Neuronal stem cell (in vitro differentiated cells): ENCODE measurements at regions not wholly inside any gene's neighbourhood (a gene's known extent, or its start where the extent isn't known, plus 50 kb on each side); places are given as distances from the start of the nearest gene placed in this dataset.

Source experiments
- DNase-seq: peaks from one replicate; pipeline ENCODE4 v3.0.0-alpha.2; 2013; ENCODE audit warnings: low spot score
- H2AFZ ChIP-seq: one replicate; pipeline ENCODE4 v1.6.1; 2013; ENCODE audit warnings: mild to moderate bottlenecking, low read length, inconsistent platforms
- H2AK5ac ChIP-seq: 2 replicates; pipeline ENCODE4 v1.6.1; 2013; ENCODE audit warnings: low read depth, mild to moderate bottlenecking, inconsistent platforms, low read length, moderate library complexity, mixed read lengths
- H2BK120ac ChIP-seq: 2 replicates; pipeline ENCODE4 v1.6.1; 2013; ENCODE audit warnings: low read depth, mild to moderate bottlenecking, inconsistent platforms, low read length, moderate library complexity, mixed read lengths
- H2BK12ac ChIP-seq: one replicate; pipeline ENCODE4 v1.6.1; 2013; ENCODE audit warnings: low read length, inconsistent platforms
- H2BK15ac ChIP-seq: 2 replicates; pipeline ENCODE4 v1.6.1; 2013; ENCODE audit warnings: mild to moderate bottlenecking, low read length, inconsistent platforms, mixed read lengths
- H2BK5ac ChIP-seq: one replicate; pipeline ENCODE4 v1.6.1; 2013; ENCODE audit warnings: inconsistent platforms, mild to moderate bottlenecking, low read length, moderate library complexity
- H3K14ac ChIP-seq: one replicate; pipeline ENCODE4 v1.6.1; 2013; ENCODE audit warnings: low read length, inconsistent platforms
- H3K18ac ChIP-seq: 2 replicates; pipeline ENCODE4 v1.6.1; 2013; ENCODE audit warnings: low read length, inconsistent platforms
- H3K23ac ChIP-seq: 2 replicates; pipeline ENCODE4 v1.6.1; 2013; ENCODE audit warnings: low read depth, mild to moderate bottlenecking, mixed read lengths, low read length, inconsistent platforms; ENCODE audit not compliant: poor library complexity
- H3K27ac ChIP-seq: replicated peaks from 3 replicates; pipeline ENCODE4 v1.5.1; 2013; ENCODE audit warnings: low read length, inconsistent platforms
- H3K27me3 ChIP-seq, 3 experiments: 2 replicates each; pipeline ENCODE4 v1.6.1; 2013; ENCODE audit warnings: low read length in 3 of 3, mild to moderate bottlenecking in 2 of 3, inconsistent platforms in 1 of 3, low read depth in 1 of 3, mixed read lengths in 1 of 3, moderate library complexity in 1 of 3; ENCODE audit not compliant: control insufficient read depth in 3 of 3, insufficient read depth in 3 of 3
- H3K36me3 ChIP-seq, 2 donors: replicated peaks in 1 of 2; 2 replicates each; pipeline ENCODE4 v1.6.1; 2013; ENCODE audit warnings: low read length in 2 of 2; ENCODE audit not compliant: control insufficient read depth in 2 of 2, insufficient read depth in 2 of 2
- H3K4ac ChIP-seq: 2 replicates; pipeline ENCODE4 v1.6.1; 2013; ENCODE audit warnings: inconsistent platforms, mild to moderate bottlenecking, low read length, moderate library complexity
- H3K4me1 ChIP-seq, 2 donors: 1 replicate in 1 of 2; 2 replicates in 1 of 2; pipeline ENCODE4 v1.6.1; 2013; ENCODE audit warnings: low read length in 2 of 2, low read depth in 1 of 2; ENCODE audit not compliant: control insufficient read depth in 2 of 2, insufficient read depth in 1 of 2
- H3K4me2 ChIP-seq: one replicate; pipeline ENCODE4 v1.6.1; 2013; ENCODE audit warnings: mild to moderate bottlenecking, low read length, inconsistent platforms; ENCODE audit not compliant: insufficient read depth, poor library complexity, severe bottlenecking
- H3K4me3 ChIP-seq, 2 donors: 2 replicates each; pipeline ENCODE4 v1.5.1; 2013; ENCODE audit warnings: low read length in 2 of 2, mild to moderate bottlenecking in 2 of 2, inconsistent platforms in 1 of 2, moderate library complexity in 1 of 2
- H3K79me1 ChIP-seq: one replicate; pipeline ENCODE4 v1.6.1; 2013; ENCODE audit warnings: low read depth, mild to moderate bottlenecking, inconsistent platforms, low read length, moderate library complexity
- H3K9ac ChIP-seq: one replicate; pipeline ENCODE4 v1.6.1; 2013; ENCODE audit warnings: mild to moderate bottlenecking, low read depth, low read length, inconsistent platforms; ENCODE audit not compliant: poor library complexity
- H3K9me3 ChIP-seq, 2 donors: replicated peaks in 1 of 2; 2 replicates each; pipeline versions ENCODE3 to v1.6.1; 2013; ENCODE audit warnings: low read length in 2 of 2, mild to moderate bottlenecking in 2 of 2, inconsistent platforms in 1 of 2, low read depth in 1 of 2, mixed read lengths in 1 of 2, moderate library complexity in 1 of 2; ENCODE audit not compliant: control insufficient read depth in 2 of 2, insufficient read depth in 1 of 2
- H4K8ac ChIP-seq: one replicate; pipeline ENCODE4 v1.6.1; 2013; ENCODE audit warnings: low read depth, mild to moderate bottlenecking, inconsistent platforms, low read length, moderate library complexity
- H4K91ac ChIP-seq: one replicate; pipeline ENCODE4 v1.6.1; 2013; ENCODE audit warnings: low read length, low read depth, mild to moderate bottlenecking, inconsistent platforms; ENCODE audit not compliant: poor library complexity
- WGBS, 2 donors: extraction: QIAGEN DNeasy Blood & Tissue Kit; methylation state at CpG; one replicate each; pipeline ENCODE4 v1.1.7; 2013; ENCODE audit warnings: missing lambda C conversion rate in 2 of 2, mixed read lengths in 1 of 2; ENCODE audit not compliant: insufficient read length in 2 of 2, insufficient replicate concordance in 1 of 2; ENCODE audit errors: extremely low coverage in 2 of 2; 5-methylcytosine and 5-hydroxymethylcytosine counted together

GRCh38 chr12:92221656-92222315 lies 76.1 kb upstream of the BTG1 start:
- Histone ChIP-seq H3K27ac (no peak overlapping the region), H2AK5ac (no peak overlapping the region), H3K4me2 (no peak overlapping the region), H2BK12ac (no peak overlapping the region), H3K9me3 (no peaks in the 10 kb centered on the region), H3K4me3 (no peak overlapping the region), H3K4me1 (peaks cover 4 to 5% of the 10 kb centered on the region in 2 donors), H4K91ac (no peak overlapping the region), H4K8ac (no peak overlapping the region), H3K18ac (no peak overlapping the region), H3K23ac (no peak overlapping the region), H3K36me3 (no peaks in the 10 kb centered on the region), H3K27me3 (no peaks in the 10 kb centered on the region), H3K9ac (no peak overlapping the region), H2BK15ac (no peak overlapping the region), H2BK5ac (no peak overlapping the region), H3K79me1 (no peaks in the 10 kb centered on the region), H2BK120ac (no peak overlapping the region), H3K14ac (no peak overlapping the region), H3K4ac (no peak overlapping the region), H2AFZ (no peak overlapping the region)
- no CpG with 5 or more reads among the region's 5 CpGs for WGBS, 2 donors
- no peak for DNase-seq

GRCh38 chr12:92218394-92219077 lies 72.9 kb upstream of the BTG1 start:
- Histone ChIP-seq H3K9me3 (no peaks in the 10 kb centered on the region), H2BK12ac (no peak overlapping the region), H3K79me1 (no peaks in the 10 kb centered on the region), H3K23ac (no peak overlapping the region), H3K4me1 (no peaks in the 10 kb centered on the region), H3K14ac (no peak overlapping the region), H2BK5ac (no peak overlapping the region), H2BK120ac (no peak overlapping the region), H3K4me3 (no peak overlapping the region), H3K18ac (no peak overlapping the region), H3K27me3 (no peaks in the 10 kb centered on the region), H2AFZ (no peak overlapping the region), H3K4ac (no peak overlapping the region), H3K36me3 (no peaks in the 10 kb centered on the region), H4K8ac (no peak overlapping the region), H4K91ac (no peak overlapping the region), H3K27ac (no peak overlapping the region), H3K9ac (no peak overlapping the region), H2AK5ac (no peak overlapping the region), H3K4me2 (no peak overlapping the region), H2BK15ac (no peak overlapping the region)
- DNase-seq = no peak
- WGBS, 2 donors = no CpG with 5 or more reads among the region's 3 CpGs

GRCh38 chr12:92216092-92216491 lies 70.4 kb upstream of the BTG1 start:
- H3K36me3 ChIP-seq = no peaks in the 10 kb centered on the region
- H3K18ac ChIP-seq = no peak overlapping the region
- H3K9ac ChIP-seq = no peak overlapping the region
- H3K9me3 ChIP-seq = no peaks in the 10 kb centered on the region
- H3K23ac ChIP-seq = no peak overlapping the region
- H3K4me3 ChIP-seq = no peak overlapping the region
- H2BK12ac ChIP-seq = no peak overlapping the region
- H3K14ac ChIP-seq = no peak overlapping the region
- H3K27me3 ChIP-seq = no peaks in the 10 kb centered on the region
- H3K79me1 ChIP-seq = no peaks in the 10 kb centered on the region
- no peak overlapping the region for H2AFZ ChIP-seq
- H4K8ac ChIP-seq = no peak overlapping the region
- no peaks in the 10 kb centered on the region for H3K4me1 ChIP-seq
- DNase-seq = no peak
- no peak overlapping the region for H3K27ac ChIP-seq
- no CpG with 5 or more reads among the region's 1 CpG for WGBS, 2 donors
- no peak overlapping the region for H4K91ac ChIP-seq
- H3K4ac ChIP-seq = no peak overlapping the region
- H2BK5ac ChIP-seq = no peak overlapping the region
- no peak overlapping the region for H2AK5ac ChIP-seq
- H2BK15ac ChIP-seq = no peak overlapping the region
- H3K4me2 ChIP-seq = no peak overlapping the region
- no peak overlapping the region for H2BK120ac ChIP-seq

GRCh38 chr12:92215358-92215757 lies 69.7 kb upstream of the BTG1 start:
- H3K9ac ChIP-seq = no peak overlapping the region
- H2BK5ac ChIP-seq = no peak overlapping the region
- no peak overlapping the region for H2BK15ac ChIP-seq
- H2BK120ac ChIP-seq = no peak overlapping the region
- WGBS, 2 donors = no CpG with 5 or more reads among the region's 5 CpGs
- H3K18ac ChIP-seq = no peak overlapping the region
- no peak overlapping the region for H3K27ac ChIP-seq
- H3K14ac ChIP-seq = no peak overlapping the region
- H3K27me3 ChIP-seq = no peaks in the 10 kb centered on the region
- no peaks in the 10 kb centered on the region for H3K36me3 ChIP-seq
- no peaks in the 10 kb centered on the region for H3K79me1 ChIP-seq
- no peak overlapping the region for H3K23ac ChIP-seq
- H4K8ac ChIP-seq = no peak overlapping the region
- H2BK12ac ChIP-seq = no peak overlapping the region
- no peak overlapping the region for H3K4me2 ChIP-seq
- no peak overlapping the region for H3K4me3 ChIP-seq
- no peak overlapping the region for H2AK5ac ChIP-seq
- H3K9me3 ChIP-seq = no peaks in the 10 kb centered on the region
- no peak for DNase-seq
- H2AFZ ChIP-seq = no peak overlapping the region
- no peaks in the 10 kb centered on the region for H3K4me1 ChIP-seq
- H4K91ac ChIP-seq = no peak overlapping the region
- no peak overlapping the region for H3K4ac ChIP-seq
